ENCODE measurements at regions not wholly inside any gene's neighbourhood (a gene's known extent, or its start where the extent isn't known, plus 50 kb on each side); places are given as distances from the start of the nearest gene placed in this dataset.
"Not testable (repeated sequence)": the region's sequence is repeated elsewhere in the genome, so short reads cannot be mapped to it uniquely, and the experiment has no call there.

GRCh38 chr3:84277562-84278224, 681.1 kb upstream of the CADM2 start:
- DNase-seq = no peak

- no peak for DNase-seq
Measured at GRCh38 chr3:84292128-84292527, 666.7 kb upstream of the CADM2 start.

GRCh38 chr3:84299329-84299728, 659.5 kb upstream of the CADM2 start:
- no peak for DNase-seq

GRCh38 chr3:84304214-84304613, 654.6 kb upstream of the CADM2 start:
- no peak for DNase-seq

GRCh38 chr3:84307339-84307738, 651.5 kb upstream of the CADM2 start:
- no peak for DNase-seq

GRCh38 chr3:84308379-84308778, 650.4 kb upstream of the CADM2 start:
- no peak for DNase-seq

GRCh38 chr3:84318273-84318809, 640.4 kb upstream of the CADM2 start:
- DNase-seq = no peak

- DNase-seq = not testable (repeated sequence)
Measured at GRCh38 chr3:84365563-84366278, 593.1 kb upstream of the CADM2 start.

Measured in NCI-H2171 (cell line).